DOHH2 (cell line): ENCODE measurements at regions not wholly inside any gene's neighbourhood (a gene's known extent, or its start where the extent isn't known, plus 50 kb on each side); places are given as distances from the start of the nearest gene placed in this dataset.

Source experiments
- EZH2phosphoT487 ChIP-seq: fragments of 200-600 bp; sonication (generic); IDR thresholded peaks from 2 replicates; pipeline ENCODE4 v1.6.1; 2017; ENCODE audit warnings: borderline replicate concordance, mild to moderate bottlenecking, antibody characterized with exemption, low read length, moderate library complexity, mixed read lengths
- TF ChIP-seq, protein P1 (sequence below): fragments of 200-600 bp; sonication (generic); IDR thresholded peaks from one replicate; pipeline ENCODE4 v1.5.1; 2014; ENCODE audit warnings: antibody characterized with exemption, mild to moderate bottlenecking, low read depth, low read length; ENCODE audit not compliant: poor library complexity, severe bottlenecking

DNA sequence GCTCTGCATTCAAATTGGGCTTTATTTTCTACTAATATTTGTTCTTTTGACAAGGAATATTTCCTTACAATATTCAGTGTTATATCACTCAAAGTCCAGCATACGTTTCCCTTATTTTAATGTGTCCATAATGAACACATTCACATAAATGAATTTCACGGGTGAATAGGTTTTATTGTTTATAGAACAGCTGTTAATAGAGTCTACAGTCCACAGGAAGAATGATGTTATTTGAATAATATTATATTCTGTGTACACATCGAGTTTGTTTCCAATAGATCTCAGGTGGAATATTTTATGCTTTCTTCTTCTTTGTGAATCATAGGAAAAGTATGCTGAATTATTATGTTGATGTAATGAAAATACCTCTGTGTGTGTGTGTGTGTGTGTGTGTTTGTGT is 582.4 kb downstream of the CDH26 start:
- TF ChIP-seq, protein P1, sequence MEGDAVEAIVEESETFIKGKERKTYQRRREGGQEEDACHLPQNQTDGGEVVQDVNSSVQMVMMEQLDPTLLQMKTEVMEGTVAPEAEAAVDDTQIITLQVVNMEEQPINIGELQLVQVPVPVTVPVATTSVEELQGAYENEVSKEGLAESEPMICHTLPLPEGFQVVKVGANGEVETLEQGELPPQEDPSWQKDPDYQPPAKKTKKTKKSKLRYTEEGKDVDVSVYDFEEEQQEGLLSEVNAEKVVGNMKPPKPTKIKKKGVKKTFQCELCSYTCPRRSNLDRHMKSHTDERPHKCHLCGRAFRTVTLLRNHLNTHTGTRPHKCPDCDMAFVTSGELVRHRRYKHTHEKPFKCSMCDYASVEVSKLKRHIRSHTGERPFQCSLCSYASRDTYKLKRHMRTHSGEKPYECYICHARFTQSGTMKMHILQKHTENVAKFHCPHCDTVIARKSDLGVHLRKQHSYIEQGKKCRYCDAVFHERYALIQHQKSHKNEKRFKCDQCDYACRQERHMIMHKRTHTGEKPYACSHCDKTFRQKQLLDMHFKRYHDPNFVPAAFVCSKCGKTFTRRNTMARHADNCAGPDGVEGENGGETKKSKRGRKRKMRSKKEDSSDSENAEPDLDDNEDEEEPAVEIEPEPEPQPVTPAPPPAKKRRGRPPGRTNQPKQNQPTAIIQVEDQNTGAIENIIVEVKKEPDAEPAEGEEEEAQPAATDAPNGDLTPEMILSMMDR = no peak
- TF ChIP-seq EZH2phosphoT487 = no peak
